Upper lobe of left lung (tissue), 4 donors: ENCODE measurements at regions not wholly inside any gene's neighbourhood (a gene's known extent, or its start where the extent isn't known, plus 50 kb on each side); places are given as distances from the start of the nearest gene placed in this dataset.

Experiments used
- POLR2A ChIP-seq, 4 donors: fragments of 450-650 bp; IDR thresholded peaks; one replicate each; pipeline ENCODE4 v1.5.1; 2016 to 2017; ENCODE audit warnings: antibody characterized with exemption in 4 of 4, mild to moderate bottlenecking in 2 of 4
- TF ChIP-seq, protein P1 (sequence below), 6 experiments: fragments of 450-650 bp in 4 of 6; fragments of 200-600 bp in 2 of 6; sonication (generic) in 2 of 6; IDR thresholded peaks; one replicate each; pipeline ENCODE4 v1.5.1; 2016 to 2019; ENCODE audit warnings: antibody characterized with exemption in 6 of 6

GRCh38 chr17:14690704-14691103 lies 389.8 kb downstream of the HS3ST3B1 start:
- TF ChIP-seq, protein P1, sequence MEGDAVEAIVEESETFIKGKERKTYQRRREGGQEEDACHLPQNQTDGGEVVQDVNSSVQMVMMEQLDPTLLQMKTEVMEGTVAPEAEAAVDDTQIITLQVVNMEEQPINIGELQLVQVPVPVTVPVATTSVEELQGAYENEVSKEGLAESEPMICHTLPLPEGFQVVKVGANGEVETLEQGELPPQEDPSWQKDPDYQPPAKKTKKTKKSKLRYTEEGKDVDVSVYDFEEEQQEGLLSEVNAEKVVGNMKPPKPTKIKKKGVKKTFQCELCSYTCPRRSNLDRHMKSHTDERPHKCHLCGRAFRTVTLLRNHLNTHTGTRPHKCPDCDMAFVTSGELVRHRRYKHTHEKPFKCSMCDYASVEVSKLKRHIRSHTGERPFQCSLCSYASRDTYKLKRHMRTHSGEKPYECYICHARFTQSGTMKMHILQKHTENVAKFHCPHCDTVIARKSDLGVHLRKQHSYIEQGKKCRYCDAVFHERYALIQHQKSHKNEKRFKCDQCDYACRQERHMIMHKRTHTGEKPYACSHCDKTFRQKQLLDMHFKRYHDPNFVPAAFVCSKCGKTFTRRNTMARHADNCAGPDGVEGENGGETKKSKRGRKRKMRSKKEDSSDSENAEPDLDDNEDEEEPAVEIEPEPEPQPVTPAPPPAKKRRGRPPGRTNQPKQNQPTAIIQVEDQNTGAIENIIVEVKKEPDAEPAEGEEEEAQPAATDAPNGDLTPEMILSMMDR (IDR thresholded peaks at IDR 0.05): no peak
- TF ChIP-seq POLR2A (IDR thresholded peaks at IDR 0.05): no peak
